Stimulated activated CD4-positive, alpha-beta T cell treated with anti-CD3 and anti-CD28 coated beads, Interleukin-15, amount 100 ng/mL, for 1 hour (primary cell): ENCODE measurements at regions not wholly inside any gene's neighbourhood (a gene's known extent, or its start where the extent isn't known, plus 50 kb on each side); places are given as distances from the start of the nearest gene placed in this dataset.

ENCODE experiments used
- DNase-seq, 2 donors: peaks; one replicate each; pipeline ENCODE4 v3.0.0-alpha.2; 2020; ENCODE audit warnings: low read depth in 1 of 2, low spot score in 1 of 2

DNA sequence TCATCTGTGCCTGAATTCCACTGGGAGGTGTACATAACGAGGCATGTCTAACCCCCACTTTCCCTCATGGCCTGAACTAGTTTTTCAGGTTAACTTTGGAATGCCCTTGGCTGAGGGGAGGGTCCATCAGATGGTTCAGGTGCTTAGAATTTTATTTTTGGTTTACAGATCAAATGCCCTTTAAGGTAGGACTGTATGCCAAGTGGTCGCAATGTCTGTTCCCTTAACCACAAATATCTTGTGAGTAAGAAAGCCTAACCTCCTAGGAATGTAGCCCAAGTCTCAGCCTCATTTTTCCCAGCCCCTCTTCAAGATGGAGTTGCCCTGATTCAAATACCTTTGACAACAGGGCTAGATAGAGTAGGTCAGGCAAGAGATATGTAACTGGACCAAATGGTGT, 78.4 kb downstream of the RNASET2 start:
- no peak for DNase-seq

DNA sequence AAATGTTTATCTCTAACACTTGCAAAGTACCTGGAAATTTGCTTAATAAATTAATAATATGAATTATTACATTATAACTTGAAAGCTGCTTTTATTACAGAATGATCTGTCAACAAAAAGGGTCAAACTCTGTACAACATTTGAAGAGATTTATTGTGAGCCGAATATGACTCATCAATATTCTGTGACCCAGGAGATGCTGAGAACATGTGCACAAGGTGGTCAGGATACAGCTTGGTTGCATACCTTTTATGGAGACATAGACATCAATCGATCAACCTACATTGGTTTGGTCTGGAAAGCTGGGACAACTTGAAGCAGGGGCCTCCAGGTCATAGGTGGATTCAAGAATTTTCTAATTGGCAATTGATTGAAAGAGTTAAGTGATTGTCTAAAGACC, 79.0 kb downstream of the RNASET2 start:
- no peak for DNase-seq

DNA sequence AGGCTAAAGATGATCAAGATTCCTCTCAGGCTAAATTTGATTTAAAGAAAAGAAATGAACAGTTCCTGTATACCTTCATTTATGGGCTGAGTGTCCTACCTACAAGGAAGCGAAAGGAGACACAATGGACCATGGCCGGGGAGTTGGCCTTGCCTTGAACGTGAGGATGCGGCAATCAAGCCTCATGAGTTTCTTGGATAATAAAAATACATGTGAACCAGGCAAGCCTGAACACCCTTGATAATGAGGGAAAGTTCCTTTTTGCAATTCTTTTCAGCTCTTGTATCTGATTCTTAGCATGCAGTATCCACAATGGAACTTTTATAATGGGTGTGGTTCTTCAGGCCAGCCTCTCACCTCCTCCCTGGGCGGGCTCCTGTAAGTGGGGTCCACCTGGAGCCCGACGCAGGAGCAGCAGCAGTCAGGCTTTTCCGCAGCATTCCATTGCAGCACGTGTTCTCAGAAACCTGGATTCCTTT, 83.8 kb downstream of the RNASET2 start:
- DNase-seq: no peak

DNA sequence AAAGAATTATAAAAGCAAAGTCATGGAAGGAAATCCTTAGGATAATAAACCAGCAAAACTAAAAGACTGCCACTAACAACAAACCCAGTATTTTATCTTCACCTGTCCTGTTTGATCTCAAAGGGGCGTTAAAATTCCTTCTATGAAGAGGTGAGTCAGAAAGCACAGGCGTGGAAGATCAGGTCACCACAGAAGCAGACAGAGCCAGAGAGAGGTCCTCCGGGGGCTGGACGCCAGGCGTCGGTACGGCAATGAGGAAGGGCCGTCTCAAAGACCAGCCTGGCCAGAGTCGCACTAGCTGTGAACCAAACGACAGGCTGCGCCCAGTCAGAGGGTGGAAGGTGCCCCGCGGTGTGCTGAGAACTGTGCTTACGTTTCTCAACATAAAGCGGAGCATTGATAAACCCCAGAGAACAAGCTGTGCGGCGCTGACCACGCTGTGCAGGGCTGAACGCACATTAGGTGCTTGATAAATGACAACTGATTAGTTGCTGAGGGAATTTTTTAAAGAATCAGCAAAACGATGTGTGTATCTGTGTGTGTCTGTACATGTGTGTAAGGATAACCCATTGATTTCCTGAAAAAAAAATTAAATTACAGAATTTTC, 85.6 kb downstream of the RNASET2 start:
- DNase-seq: no peak

DNA sequence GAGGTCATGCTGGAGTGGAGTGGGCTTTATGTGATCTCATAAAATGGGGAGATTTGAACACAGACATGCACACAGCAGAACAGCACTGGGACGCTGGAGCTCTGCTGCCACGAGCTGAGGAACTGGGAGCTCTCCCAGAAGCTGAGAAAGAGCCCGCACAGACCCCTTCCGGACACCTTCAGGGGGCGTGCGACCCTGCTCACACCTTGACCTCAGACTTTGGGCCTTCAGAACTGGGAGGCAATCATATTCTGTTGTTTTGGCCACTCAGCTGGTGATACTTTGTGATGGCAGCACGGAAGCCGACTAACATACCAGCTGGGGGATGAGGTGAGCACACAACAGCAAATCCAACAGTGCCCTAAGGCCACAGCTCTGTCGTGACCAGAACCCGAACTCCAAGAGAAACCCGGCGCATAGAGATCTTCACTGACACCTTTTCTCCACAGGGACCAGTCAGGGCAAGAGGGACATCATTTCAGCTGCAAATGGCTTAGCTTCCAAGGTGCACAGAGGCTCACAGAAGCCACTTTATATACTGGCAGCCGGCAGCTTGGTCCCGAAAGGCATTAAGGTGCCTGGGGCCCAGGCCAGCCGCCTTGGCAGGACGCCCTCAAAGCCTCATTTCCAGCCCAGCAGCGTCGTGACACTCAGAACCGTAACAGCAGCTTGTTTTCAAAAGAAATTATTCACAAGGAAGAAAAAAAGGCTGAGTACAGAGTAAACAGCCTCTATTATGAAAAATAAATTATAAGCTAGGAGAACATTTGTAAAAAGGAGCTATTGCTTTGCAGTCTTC, 89.3 kb downstream of the RNASET2 start:
- DNase-seq: no peak

DNA sequence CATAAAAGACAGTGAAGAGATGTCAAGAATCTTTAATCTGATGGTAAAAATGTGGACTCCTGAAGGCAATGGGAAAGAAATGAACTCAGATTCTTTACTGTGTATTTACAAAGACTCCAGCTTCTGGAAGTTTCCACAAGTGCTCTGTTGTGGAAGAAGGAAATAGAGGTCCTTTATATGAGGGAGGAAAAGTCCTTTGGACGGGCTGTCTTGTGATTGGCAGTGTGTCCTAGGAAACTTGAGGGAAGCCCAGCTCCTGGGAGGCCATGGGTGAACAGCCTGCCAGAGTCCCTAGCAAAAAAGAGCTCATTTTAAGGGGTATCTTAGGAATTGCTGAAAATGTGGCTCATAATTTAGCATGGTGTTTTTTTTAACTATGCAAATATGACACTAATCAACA, 92.0 kb downstream of the RNASET2 start:
- no peak for DNase-seq

DNA sequence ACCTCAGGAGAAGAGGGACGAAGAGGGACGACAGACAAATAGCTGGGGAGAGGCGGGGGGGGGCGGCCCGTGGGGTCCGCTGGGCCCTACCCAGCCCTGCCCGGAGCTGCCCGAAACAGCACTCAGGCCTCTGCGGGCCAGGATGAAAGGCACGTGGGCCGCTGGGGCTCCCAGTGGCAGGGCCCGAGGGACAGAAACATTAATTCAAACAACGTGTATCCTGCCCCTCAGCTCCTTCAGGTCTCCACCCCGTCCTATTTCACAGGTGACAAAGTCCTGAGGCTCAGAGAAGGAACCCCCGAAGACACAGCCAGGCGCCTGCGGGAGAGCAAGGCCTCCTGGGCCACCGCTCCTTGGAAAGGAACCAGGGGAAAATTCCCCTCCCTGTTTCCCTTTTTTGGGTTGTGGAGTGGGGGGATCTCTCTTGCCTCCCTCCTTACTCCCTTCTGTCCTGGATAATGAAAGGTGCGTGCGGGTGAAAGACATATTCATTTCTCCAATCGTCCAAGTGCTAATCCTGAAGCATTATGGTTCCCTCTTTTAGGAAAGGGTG, 93.3 kb downstream of the RNASET2 start:
- DNase-seq: no peak

DNA sequence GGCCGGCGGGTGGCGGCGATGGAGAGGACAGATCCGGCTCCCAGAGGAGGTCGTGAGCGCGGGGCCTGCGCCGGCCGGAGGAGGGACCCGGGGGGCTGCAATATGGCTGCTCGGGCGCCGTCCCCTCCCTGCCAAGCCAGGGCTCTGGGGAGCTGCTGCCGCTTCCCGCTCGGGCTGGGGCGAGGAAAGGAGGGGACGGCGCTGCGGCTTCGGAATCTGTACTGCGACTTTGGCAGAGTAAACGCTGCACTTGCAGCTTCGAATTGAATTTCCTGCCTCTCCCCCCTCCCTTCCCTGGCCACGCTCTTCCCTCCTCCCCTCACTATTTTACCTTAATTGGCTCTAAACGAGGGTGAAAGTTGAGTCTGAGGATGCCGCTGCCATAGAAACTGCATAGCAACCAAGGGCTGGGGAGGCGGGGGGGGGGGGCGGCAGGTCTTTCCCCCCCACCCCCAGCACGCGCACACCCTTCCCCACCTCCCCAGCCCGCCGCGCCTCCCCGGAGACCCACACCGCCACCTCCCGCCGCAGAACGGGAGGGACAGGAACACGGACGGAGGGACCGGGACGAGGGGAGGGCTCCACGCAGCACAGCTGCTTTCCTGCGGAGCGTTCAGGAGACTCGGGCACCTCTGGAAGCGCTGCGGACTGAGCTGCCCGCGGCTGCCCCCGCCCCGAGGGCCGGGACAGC, 93.9 kb downstream of the RNASET2 start:
- DNase-seq: no peak

DNA sequence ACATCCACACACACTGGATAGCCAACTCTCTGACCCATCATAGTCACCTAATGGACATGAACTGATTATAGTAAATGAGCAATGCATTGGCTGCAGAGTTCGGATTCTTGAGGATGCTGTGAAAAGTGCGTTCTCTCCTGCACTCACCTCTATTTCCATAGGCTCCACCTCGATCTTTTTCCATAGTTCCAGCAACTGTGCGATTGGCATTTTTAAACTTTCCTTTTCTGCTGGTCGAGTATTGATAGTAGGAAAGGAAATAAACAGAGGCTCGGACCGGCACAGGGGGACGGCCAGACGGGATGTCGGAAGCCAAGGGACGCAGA, 94.4 kb downstream of the RNASET2 start:
- DNase-seq: no peak

DNA sequence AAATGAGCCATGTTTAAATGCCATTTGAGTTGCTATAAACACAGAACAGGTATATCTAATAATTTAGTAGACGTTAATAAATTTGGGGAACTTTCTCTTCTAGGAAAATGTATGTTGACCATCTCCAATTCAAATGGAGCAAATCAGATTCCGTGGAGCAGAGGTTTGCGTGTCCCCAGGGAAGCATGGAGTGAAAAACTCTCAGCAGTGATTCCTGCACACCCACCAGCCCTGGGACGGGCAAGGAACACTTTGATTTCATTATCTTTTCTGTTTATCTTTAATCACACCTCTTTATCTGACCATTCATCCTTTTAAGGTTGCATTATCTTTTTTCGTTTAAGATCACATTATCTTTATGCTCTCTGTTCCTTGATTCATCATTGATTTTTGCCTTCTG, 95.0 kb downstream of the RNASET2 start:
- DNase-seq: no peak

DNA sequence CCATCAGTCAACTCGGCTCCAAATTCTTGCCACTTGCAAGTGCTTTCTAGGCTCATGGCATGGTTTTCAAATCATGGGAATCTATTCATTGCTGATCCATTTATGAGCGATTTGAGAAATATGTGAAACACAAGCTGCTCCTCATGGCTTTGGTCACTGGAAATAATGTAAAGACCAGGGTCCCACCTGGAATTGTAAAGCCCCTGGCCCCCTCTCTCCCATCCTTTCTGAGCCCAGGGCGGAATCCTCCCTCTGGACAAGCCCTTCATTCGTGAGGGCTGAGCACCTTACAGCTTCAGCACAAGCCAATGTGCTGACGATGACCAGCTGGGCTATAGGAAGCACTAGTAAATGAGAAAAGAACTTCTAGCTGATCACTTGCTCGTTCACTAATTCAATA, 96.0 kb downstream of the RNASET2 start:
- DNase-seq: no peak

DNA sequence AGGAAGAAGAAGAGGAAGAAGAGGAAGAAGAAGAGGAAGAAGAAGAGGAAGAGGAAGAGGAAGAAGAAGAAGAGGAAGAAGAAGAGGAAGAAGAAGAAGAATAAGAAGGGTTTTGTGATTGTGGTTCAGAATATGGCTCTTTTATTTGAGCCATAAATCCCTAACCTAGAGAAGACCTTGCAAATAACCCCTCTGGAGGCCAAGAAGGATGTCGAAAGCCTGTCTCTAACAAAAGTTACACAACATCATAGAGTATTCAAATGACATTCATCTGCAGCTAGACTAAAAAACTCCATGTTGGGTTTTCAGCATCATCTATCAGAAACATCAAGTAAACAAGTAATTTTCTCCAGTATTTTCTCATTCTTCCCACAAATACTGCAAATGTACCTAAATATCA, 100.9 kb downstream of the RNASET2 start:
- DNase-seq: no peak

DNA sequence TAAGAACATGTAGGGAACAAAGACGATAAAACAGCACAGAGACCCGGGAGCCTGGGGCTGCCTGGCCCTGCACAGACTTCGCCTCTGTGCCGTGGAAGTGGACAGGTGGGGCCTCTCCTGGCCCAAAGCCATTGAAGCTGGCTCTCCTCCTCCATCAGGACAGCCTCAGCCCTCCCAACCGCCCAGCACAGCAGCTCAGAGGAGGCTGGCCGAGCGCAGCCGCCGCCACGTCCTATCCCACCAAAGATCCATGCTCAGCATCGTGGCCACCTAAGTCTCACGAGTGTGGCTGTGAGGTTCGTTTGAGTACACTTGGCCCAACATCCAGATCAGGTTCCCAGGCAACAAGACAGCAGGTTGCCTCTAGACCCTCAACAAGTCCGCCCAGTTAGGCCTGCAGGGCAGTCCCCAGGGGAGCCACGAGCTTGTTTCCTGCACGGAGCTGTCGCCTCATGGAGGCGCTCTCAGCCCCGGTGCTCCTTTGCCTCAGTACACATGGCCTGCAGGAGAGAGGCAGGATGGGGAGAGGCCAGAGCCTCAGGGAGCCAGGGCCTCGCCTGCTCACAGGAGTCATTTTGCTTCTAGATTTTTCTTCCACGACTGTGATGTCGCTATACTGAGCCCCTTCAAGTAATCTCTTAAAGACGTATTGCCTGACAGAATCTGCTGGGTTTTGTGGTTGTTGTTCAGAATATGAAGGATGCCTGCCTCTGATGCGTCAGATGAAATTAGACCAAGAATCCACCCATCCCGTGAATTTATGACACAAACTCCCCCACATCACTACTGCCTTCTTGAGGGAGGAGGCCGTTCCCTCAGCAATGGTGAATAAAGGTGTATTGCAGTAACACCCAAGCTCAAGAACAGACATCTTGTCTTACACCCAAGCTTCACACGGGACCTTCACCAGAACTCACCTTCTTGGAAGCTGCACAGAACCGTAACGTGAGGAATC, 102.7 kb downstream of the RNASET2 start:
- no peak for DNase-seq

DNA sequence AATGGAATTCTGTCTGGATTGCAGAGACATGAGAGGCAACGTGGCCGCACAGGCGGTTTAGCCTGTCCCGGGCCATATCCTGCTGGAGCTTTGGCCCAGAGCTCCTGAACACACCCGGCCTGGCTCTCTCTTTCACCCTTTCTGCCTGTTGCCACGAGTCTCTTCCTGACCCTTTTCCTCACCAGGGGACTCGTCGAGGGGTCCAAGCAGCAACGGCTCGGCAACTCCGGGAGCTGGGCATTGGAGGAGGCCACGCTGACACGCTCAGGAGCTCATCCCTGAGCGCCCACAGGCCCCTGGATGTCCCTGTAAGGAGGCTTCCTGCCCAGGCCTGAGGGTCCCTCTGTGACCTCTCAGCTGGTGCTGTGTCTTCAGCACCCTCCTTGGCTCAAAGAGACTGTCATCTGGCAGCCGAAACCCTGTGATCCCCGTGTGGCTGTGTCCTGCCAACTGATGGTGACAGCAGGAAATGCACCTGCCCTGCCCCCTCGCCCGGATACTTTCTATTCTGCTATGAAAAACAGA, 103.8 kb downstream of the RNASET2 start:
- DNase-seq: no peak

DNA sequence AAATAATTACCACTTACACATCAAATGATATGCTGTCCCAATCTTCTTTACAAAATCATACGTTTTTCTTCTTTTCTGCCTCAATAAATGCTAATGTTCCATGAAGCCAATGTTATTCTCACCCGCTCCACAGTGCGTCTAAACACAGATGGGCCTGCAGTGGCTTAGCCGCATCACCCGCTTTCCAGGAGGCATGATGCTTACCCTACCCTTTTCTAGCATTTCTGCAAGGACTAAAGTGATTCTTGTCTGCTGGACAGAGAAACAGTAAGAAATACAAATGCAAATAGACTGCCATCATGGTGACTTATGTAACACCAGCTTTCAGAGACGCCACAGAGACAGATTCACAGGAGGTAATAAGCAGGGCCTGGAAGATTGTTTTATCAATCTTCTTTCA, 104.4 kb downstream of the RNASET2 start:
- DNase-seq: no peak

DNA sequence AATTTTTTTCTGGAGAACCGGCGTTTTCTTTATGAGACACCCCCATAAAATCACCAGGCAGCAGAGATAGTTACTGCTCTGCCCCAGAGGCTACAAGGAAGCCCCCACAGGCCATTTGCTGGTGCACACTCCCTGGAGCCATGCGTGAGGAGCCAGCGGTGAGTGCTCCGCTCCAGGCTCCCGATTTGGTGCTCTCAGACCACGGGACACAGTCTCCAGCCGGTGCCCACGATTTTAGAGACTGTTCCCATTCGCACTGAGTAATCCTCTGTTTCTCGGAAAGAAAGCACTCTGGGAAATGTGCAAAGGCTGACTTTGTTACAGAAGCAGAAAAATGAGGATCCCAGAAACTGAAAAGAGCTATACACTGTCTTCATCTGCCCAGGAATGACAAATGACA, 104.9 kb downstream of the RNASET2 start:
- DNase-seq: no peak

DNA sequence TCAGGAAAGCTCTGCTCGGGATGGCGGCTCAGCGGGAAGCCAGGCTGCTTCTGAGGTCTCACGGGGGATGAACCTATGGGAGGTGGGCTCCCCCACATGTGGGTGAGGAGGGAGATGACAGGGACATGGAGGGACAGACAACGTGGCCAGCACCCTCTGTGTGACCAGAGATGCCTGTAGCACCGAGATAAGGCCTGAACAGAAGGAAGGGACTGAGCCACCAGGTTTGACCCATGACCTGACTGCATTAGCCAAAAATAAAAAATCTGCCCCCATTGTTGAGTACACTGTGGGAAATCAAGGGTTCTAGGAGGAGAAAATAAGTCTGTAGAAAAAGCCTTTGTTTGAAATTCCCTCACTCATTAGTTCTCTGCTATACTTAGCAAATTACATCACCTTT, 105.7 kb downstream of the RNASET2 start:
- DNase-seq: no peak

DNA sequence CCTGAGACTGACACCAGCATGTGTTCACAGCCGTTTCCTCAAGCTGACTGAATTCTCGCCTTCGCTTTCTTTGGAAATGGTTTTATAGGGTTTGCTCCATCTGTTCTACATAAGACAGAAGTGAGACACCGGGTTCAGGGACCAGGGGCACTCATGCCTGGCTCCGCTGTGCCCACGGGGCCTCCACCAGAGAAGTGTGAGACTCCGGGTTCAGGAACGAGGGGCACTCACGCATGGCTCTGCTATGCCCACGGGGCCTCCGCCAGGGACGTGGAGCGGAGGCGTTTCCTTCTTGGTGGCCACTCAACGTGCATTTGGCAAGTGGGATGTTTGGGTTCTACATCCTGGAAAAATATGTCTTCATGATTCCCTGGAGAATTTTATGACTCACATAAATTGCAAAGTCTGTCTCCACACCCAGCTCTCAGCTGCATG, 106.6 kb downstream of the RNASET2 start:
- no peak for DNase-seq

DNA sequence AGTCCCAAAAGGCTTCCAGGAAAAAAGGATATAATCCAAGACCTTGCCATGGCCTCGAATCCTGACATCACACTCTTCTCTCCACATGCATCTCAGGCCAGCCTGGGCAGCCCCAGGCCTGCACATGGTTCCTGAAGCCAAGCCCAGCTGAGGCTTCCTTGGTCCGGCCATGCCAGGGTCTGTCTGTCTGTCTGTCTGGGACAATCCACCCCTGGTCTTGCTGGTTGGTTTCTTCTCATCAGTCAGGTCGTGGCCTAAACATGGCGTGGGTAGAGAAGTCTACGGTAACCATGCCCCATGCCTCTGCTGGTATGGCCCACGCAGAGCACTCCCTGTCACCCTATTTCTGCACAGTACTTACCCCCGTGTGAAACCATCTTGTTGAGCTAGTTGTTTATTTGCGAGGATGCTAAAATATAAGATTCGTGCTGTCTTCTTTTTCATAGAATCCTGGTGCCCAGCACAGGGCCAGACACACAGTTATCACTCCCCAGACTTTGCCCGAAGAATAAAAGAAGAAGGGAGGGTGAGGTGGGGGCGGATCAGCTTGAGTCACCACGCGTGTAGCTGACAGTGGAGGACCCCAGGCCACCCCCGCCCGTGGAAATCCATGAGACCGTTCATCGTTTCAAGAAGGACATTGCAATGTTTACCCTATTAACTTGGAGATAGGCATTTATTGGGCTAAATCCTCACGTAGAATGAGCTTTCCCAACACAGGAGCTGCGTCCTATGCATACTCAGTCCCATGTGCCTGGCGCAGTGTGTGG, 107.2 kb downstream of the RNASET2 start:
- no peak for DNase-seq
